HEK293T (cell line): ENCODE measurements at regions not wholly inside any gene's neighbourhood (a gene's known extent, or its start where the extent isn't known, plus 50 kb on each side); places are given as distances from the start of the nearest gene placed in this dataset.

Experiments
- CTCF ChIA-PET: fragments of 350-600 bp; formaldehyde crosslinking; extraction: SDS; loops from one replicate; lab custom pipeline; 2021; ENCODE audit warnings: antibody characterized with exemption, inconsistent platforms; lab: Yijun Ruan, JAX
- POLR2A ChIA-PET: fragments of 350-600 bp; formaldehyde crosslinking; extraction: SDS; loops from one replicate; lab custom pipeline; 2020; ENCODE audit warnings: antibody characterized with exemption, inconsistent platforms; lab: Yijun Ruan, JAX
- DNase-seq: peaks from one replicate; pipeline ENCODE4 v3.0.0; 2012; ENCODE audit warnings: mixed read lengths; ENCODE audit errors: extremely low spot score
- ARNT ChIP-seq: fragments of 450-650 bp; IDR thresholded peaks from 2 replicates; pipeline ENCODE4 v1.6.1; 2017; ENCODE audit warnings: mild to moderate bottlenecking
- BHLHE40 ChIP-seq: fragments of 450-650 bp; IDR thresholded peaks from 2 replicates; pipeline ENCODE4 v1.6.1; 2016; ENCODE audit warnings: mild to moderate bottlenecking, moderate library complexity, borderline replicate concordance
- CTBP1 ChIP-seq: fragments of 450-650 bp; IDR thresholded peaks from 2 replicates; pipeline ENCODE4 v1.6.1; 2016; ENCODE audit warnings: borderline replicate concordance
- ELF4 ChIP-seq: fragments of 450-650 bp; IDR thresholded peaks from 2 replicates; pipeline ENCODE4 v1.6.1; 2017; ENCODE audit warnings: antibody characterized with exemption
- FOXA1 ChIP-seq: fragments of 450-650 bp; IDR thresholded peaks from 2 replicates; pipeline ENCODE4 v1.6.1; 2016; ENCODE audit warnings: mild to moderate bottlenecking
- FOXK2 ChIP-seq: fragments of 450-650 bp; IDR thresholded peaks from 2 replicates; pipeline ENCODE4 v1.6.1; 2016; ENCODE audit warnings: mild to moderate bottlenecking
- FOXM1 ChIP-seq: fragments of 450-650 bp; IDR thresholded peaks from 2 replicates; pipeline ENCODE4 v1.6.1; 2017; ENCODE audit warnings: mild to moderate bottlenecking, borderline replicate concordance
- HDGF ChIP-seq: fragments of 450-650 bp; IDR thresholded peaks from 2 replicates; pipeline ENCODE4 v1.6.1; 2017; ENCODE audit warnings: antibody characterized with exemption, borderline replicate concordance
- L3MBTL2 ChIP-seq: fragments of 450-650 bp; conservative IDR thresholded peaks from 2 replicates; pipeline ENCODE4 v1.6.1; 2016; ENCODE audit warnings: mild to moderate bottlenecking
- LEF1 ChIP-seq: fragments of 450-650 bp; IDR thresholded peaks from 2 replicates; pipeline ENCODE4 v1.6.1; 2017; ENCODE audit warnings: mild to moderate bottlenecking, borderline replicate concordance
- NFRKB ChIP-seq: fragments of 450-650 bp; IDR thresholded peaks from 2 replicates; pipeline ENCODE4 v1.6.1; 2016; ENCODE audit warnings: mild to moderate bottlenecking, moderate library complexity
- PKNOX1 ChIP-seq: fragments of 450-650 bp; IDR thresholded peaks from 2 replicates; pipeline ENCODE4 v1.6.1; 2016
- SP1 ChIP-seq: fragments of 450-650 bp; IDR thresholded peaks from 2 replicates; pipeline ENCODE4 v1.6.1; 2017
- SUZ12 ChIP-seq: fragments of 450-650 bp; IDR thresholded peaks from 2 replicates; pipeline ENCODE4 v1.6.1; 2016; ENCODE audit warnings: mild to moderate bottlenecking
- TARDBP ChIP-seq: fragments of 450-650 bp; IDR thresholded peaks from 2 replicates; pipeline ENCODE4 v1.6.1; 2016
- ZNF384 ChIP-seq: fragments of 450-650 bp; IDR thresholded peaks from 2 replicates; pipeline ENCODE4 v1.6.1; 2016

GRCh38 chr14:54094765-54095164 lies 138.1 kb upstream of the BMP4 start:
- ChIA-PET POLR2A (no interaction called here), CTCF (no interaction called here)
- DNase-seq = no peak
- TF ChIP-seq FOXK2 = no peak
- no peak for TF ChIP-seq FOXM1
- TF ChIP-seq ARNT = no peak
- no peak for TF ChIP-seq CTBP1
- TF ChIP-seq SP1 = no peak
- no peak for TF ChIP-seq PKNOX1
- no peak for TF ChIP-seq HDGF
- TF ChIP-seq BHLHE40 = no peak
- TF ChIP-seq TARDBP = no peak
- no peak for TF ChIP-seq LEF1
- TF ChIP-seq FOXA1 = no peak
- no peak for TF ChIP-seq ZNF384
- TF ChIP-seq L3MBTL2 = no peak
- no peak for TF ChIP-seq SUZ12
- TF ChIP-seq NFRKB = no peak
- no peak for TF ChIP-seq ELF4

GRCh38 chr14:54098536-54098935 lies 141.9 kb upstream of the BMP4 start:
- no peak for DNase-seq
- ChIA-PET CTCF (no interaction called here), POLR2A (no interaction called here)
- no peak for TF ChIP-seq CTBP1
- TF ChIP-seq BHLHE40 = no peak
- no peak for TF ChIP-seq ELF4
- TF ChIP-seq PKNOX1 = no peak
- TF ChIP-seq ARNT = no peak
- TF ChIP-seq LEF1 = no peak
- no peak for TF ChIP-seq FOXM1
- no peak for TF ChIP-seq SP1

- ChIA-PET POLR2A (no interaction called here), CTCF (no interaction called here)
- TF ChIP-seq TARDBP = no peak
- no peak for TF ChIP-seq CTBP1
- TF ChIP-seq BHLHE40 = no peak
- no peak for TF ChIP-seq NFRKB
- no peak for TF ChIP-seq L3MBTL2
- no peak for DNase-seq
Observed at GRCh38 chr14:54102051-54102456, 145.4 kb upstream of the BMP4 start.

- ChIA-PET POLR2A (no interaction called here), CTCF (no interaction called here)
- no peak for DNase-seq
- TF ChIP-seq BHLHE40 = no peak
Observed at GRCh38 chr14:54102530-54102929, 145.9 kb upstream of the BMP4 start.

- TF ChIP-seq HDGF (no peak), PKNOX1 (no peak), FOXK2 (no peak), BHLHE40 (no peak), LEF1 (no peak), SUZ12 (no peak), TARDBP (no peak), FOXA1 (no peak), ZNF384 (no peak), ARNT (no peak), L3MBTL2 (no peak), FOXM1 (no peak), ELF4 (no peak)
- CTCF ChIA-PET = no interaction called here
- DNase-seq = no peak
- POLR2A ChIA-PET = interaction anchor here (0.5 kb wide), 1 partner anchor 114 kb away, joined by 3 read pairs; no protein-coding TSS in a partner anchor
Observed at GRCh38 chr14:54104601-54105145, 148.0 kb upstream of the BMP4 start.

GRCh38 chr14:54105406-54105805 lies 148.8 kb upstream of the BMP4 start:
- no peak for DNase-seq
- ChIA-PET POLR2A (interaction anchor here (0.5 kb wide), 1 partner anchor 113 kb away, joined by 3 read pairs; no protein-coding TSS in a partner anchor), CTCF (interaction anchor here (0.6 kb wide), 1 partner anchor 1640 kb away, joined by 3 read pairs; no protein-coding TSS in a partner anchor)
- TF ChIP-seq FOXA1 = no peak
- TF ChIP-seq BHLHE40 = no peak
- no peak for TF ChIP-seq ARNT
- no peak for TF ChIP-seq PKNOX1
- TF ChIP-seq HDGF = no peak
- TF ChIP-seq NFRKB = no peak
- no peak for TF ChIP-seq SP1
- TF ChIP-seq SUZ12 = no peak
- no peak for TF ChIP-seq ZNF384
